ENCODE measurements at regions not wholly inside any gene's neighbourhood (a gene's known extent, or its start where the extent isn't known, plus 50 kb on each side); places are given as distances from the start of the nearest gene placed in this dataset.

DNA sequence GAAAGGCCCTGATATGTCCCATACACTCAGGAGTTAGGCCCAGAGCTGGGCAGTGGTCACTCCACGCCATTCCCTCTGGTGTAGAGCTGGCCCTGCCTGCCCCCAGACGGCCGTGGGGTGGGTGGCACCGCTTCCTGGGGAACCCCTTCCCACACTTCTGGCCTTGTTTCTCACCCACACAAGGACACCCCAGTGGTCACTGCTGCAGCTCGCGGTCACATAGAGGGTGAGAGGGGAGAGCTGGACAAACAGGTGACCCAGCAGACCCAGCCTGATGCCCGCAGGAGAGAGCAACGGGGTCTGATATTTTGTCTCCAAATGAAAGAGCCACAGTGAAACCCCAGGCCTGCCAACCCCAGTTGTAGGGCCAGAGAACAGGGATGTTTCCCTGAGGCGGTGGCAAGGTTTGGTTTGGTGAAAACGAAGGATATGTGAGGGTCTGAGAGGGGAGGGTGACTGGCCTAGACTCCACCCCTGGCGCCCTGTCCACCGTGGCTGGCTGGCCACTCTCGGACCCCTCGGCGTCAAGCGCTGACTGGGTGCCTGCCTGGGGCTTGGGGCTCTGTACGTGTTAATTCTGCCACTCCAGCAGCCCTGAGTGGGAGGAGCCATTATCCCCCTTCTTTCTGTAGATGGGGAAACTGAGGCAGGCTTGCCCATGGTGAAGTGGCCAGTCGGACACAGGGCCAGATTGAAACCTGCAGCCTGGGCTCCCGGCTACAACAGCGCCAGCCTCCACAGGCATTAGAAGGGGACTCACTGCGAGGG is 71.0 kb upstream of the PPARA start:
- no peak for DNase-seq

- peak; percentile 95 for DNase-seq
These were observed 70.2 kb upstream of the PPARA start for GRCh38 chr22:46079861-46080821.

DNA sequence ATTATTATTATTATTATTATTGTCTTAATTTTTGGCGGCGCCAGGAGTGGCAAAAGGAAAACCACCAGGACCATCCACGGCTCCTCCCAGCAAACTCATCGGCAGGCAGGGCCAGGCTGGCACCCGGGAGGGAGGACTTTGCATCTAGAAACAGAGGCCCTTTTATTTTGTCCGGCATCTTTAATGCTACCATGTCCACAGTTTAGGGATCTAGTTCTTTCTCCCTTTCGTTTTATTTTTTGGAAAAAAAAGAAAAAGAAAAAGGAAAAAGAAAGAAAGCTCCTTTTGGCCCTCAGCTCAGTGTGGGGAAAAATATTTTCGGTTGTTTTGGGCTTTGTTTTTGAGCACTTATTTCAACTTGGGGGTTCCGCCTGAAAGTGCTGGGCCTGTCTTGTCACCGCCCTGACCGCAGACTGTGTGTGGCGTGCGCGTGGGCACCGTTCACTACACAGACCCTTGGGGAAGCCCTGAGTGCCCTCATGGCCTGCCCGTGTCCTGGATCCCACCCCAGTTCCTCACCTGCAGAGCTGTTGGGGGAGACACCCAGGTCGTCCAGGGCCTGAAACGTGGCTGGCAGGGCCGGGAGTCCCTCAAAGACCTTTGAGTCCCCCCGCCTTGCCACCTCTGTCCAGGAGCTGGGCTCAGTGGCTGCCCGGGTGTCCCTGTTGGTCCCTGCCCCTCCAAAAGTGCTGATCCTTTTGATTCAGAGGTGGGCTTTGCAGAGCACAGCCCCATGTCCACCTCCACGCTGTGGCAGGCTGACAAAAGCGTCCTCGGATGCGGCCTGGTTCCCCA is 69.1 kb upstream of the PPARA start:
- no peak for DNase-seq

DNA sequence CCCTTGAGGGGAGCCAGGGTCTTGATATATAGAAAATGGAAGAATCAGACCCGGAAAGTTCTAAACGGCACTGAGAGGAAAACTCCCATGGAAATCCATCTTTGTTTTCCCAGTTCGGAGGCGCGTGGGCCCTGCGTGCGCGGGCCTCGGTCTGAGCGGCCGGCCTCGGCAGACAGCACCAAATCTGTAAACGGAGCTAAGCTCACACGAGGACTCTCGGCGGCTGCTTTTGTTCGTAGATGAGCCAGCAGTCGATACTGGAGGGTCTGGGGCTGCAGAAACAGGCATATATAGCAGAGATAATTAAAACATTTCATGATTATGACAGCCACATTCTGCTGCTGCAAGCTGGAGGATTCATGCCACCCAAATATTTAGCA is 68.5 kb upstream of the PPARA start:
- DNase-seq: no peak

- DNase-seq: no peak
These were observed 67.7 kb upstream of the PPARA start for GRCh38 chr22:46082633-46083032.

- DNase-seq: no peak
These were observed 66.7 kb upstream of the PPARA start for GRCh38 chr22:46083383-46084350.

- DNase-seq: no peak
These were observed 66.0 kb upstream of the PPARA start for GRCh38 chr22:46084376-46084775.

DNA sequence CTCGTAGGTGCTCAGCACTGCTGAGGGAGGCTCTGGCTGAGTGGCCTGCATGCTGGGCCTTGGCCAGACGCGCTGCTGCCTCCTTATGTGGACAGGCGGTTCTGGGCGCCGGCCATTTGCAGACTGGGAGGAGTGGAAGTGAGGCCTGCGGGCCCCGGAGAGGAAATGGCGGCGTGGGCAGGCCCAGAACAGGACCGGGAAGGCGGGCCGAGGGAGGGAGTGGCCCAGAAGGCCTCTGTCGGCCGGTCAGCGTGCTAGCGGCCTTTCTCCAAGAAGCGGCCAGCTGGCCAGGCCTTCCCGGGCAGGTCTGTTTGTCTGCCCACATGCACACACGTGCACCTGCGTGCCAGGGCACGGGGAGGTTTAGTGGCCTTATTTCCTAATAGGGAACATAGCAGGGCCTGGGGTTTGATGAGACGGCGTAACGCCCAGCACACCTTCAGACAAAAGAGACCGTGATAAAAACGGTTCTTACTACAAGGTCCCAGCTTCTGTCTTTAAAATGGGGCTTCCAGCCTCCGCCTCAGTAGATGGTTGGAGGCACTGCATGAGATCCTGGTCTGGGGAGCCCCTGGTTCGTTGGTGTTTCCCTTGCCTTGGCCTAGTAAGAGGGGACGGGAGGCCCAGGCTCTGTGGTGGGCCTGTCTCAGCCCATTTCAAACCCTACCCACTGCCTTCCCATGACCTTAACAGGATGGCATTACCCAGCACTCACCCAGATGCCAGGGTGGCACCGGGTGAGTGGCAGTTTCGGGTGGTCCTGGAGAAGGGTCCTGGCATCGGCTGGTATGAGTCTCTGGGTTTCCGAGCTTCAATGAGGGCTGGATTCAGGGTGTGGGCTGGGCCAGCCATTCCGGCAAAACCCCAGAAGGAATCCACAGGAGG is 65.1 kb upstream of the PPARA start:
- peak; percentile 59 for DNase-seq

DNA sequence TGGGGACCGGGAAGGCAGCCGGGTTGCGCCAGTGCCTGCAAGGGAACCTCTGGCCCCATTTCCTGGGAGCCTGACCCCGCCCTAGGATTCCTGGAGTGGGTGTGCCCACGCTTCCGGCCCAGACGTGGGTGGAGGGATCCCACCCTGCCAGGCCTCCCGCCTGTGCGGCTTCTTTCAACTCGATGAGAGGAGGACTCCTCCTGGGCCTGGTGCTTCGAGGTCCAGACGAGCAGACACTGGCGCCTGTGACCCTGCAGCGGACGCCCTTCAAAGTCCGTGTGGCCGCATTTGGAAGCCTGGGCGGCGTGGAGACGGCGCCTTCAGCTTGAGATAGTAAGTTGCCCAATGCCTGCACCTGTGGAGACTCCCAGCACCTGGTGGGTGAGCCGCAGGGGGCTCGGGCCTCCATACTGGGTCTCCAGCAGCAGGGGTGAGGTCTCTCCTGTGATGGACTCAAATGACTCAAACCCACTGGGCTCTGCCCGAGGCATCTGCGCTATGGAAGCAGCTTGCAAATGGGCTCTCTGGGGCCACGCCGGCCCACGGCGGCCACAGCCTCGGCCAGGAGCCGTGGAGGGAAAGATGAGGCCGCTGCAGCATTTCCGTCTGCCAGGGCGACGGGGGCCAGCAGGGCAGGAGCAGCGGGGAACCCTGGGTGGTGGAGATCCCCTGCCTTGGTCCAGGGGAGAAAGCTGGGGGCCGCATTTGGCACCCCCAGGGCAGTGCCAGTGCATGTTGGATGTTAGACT is 64.3 kb upstream of the PPARA start:
- DNase-seq: peak; percentile 90

GRCh38 chr22:46086577-46087335 is 63.6 kb upstream of the PPARA start:
- no peak for DNase-seq

- DNase-seq: no peak
These were observed 63.0 kb upstream of the PPARA start for GRCh38 chr22:46087336-46087690.

- DNase-seq: peak; percentile 92
These were observed 62.5 kb upstream of the PPARA start for GRCh38 chr22:46087816-46088277.

DNA sequence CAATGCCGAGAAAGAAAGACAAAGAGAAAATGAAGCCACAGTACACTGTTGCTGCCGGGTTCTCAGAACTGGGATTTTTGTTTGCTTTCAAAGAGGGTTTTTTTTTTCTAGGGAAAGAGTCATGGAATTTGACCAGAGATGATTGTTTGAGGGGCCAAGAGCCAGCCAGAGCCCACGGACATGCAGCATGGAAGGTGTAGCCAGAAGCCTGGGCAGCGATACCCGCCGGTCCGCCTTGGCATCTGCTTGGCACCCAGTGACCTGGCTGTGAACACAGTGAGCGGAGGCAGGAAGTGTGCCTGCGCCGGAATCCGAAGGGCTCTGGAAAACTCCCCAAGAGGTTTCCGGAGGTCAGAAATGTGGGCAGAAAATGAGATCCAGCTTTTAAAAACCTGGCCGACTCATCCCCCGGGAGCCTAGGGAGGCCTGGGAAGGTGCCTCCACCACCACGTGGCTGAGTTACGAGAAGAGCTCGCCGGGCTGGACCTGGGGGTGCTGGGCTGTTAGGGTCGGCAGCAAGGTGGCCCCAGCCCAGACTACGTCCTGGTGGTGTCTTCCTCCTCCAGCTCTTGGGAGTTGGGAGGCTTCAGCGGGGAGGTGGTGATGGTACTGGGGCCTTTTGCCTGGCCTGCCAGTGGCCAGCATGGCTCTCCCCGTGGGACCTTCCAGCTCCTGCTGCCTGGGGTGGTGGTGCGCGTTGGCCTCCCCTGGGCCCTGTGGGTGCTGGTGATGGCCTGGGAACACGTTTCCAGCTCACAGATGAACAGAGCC is 61.6 kb upstream of the PPARA start:
- DNase-seq: peak; percentile 92

- DNase-seq: no peak
These were observed 60.8 kb upstream of the PPARA start for GRCh38 chr22:46089426-46090035.

DNA sequence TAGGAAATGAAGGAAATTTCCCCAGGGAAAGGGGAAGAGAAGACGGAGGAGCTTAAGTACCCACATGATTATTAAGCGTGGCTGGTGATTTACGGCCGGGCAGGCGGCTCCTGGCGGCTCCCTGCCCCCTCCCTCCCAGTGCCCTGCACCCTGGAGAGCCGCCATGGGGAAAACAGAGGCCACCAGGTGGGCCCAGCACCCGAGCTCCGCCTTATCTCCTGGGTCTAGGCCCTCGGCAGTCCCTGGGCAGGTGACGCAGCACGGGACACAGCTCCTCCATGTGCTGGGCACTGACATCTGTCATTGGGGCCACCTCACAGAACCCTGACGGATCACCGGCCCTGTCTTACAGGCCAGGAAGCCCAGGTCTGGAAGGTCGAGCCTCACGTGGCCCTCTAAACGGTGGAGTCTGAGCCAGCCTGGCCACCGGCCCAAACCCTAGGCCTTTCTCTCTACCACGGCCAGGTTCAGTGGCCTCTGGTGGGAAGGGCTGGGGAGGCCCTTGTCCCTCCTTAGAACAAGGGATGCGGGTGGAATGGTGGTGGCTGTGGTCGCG is 60.2 kb upstream of the PPARA start:
- DNase-seq: no peak

DNA sequence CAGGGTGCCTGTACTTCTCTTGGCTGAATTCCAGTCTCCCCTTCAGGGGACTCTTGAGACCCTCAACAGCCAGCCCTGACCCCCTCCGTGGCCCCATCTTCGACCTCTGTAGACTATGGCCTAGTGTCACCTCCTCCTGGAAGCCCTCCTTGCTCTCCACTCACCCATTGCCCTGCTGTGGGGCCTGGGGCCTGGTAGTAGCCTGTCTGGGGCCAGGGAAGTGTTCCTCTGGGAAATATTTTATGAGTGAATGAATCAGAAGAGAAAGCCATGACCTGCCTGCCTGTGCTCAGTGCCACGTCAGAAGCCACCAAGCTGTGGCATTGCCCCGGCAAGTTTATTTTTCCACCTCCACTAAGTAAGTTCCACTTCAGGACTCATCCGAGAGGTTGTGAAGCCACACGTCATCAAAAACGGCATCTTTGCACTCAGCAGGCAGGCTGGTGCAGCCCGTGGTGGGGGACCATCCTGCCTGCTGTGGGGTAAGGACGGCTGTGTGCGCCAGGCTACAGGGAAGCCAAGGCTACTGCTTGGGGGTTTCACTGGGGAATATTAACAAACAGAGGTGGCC is 59.6 kb upstream of the PPARA start:
- peak; percentile 60 for DNase-seq

DNA sequence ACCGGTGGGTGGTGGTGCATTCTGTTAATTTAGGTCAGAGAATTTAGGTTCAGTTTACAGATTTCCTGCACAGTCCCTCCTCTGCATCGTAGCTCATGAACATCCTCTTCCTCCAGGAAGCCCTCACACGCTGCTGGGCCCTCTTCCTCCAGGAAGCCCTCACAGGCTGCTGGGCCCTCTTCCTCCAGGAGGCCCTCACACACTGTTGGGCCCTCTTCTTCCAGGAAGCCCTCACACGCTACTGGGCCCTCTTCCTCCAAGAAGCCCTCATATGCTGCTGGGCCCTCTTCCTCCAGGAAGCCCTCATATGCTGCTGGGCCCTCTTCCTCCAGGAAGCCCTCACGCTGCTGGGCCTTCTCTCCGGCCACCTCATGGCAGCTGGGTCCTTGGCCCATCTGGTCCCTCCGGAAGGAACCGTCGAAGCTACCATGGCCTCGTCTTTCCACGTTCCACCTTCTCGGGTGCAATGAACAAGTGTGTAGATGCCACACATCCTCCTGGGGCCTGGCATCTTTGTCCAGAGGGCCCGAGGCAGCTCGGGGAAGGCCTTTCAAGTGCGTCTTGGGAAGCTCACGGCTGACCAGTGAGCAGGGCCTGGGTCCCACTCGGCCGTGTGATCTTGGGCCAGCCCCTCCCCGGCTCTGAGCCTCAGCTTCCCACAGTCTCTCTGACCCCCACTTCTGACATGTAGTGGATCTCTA is 58.9 kb upstream of the PPARA start:
- no peak for DNase-seq

Measured in EL (cell line).